ENCODE measurements at regions not wholly inside any gene's neighbourhood (a gene's known extent, or its start where the extent isn't known, plus 50 kb on each side); places are given as distances from the start of the nearest gene placed in this dataset.

- no peak for DNase-seq
Observed at GRCh38 chr17:14797021-14797420, 468.1 kb downstream of the PMP22 start.

GRCh38 chr17:14794961-14795360 is 470.2 kb downstream of the PMP22 start:
- no peak for DNase-seq

GRCh38 chr17:14793237-14793636 is 471.9 kb downstream of the PMP22 start:
- DNase-seq: no peak

- DNase-seq: no peak
Observed at GRCh38 chr17:14792746-14793145, 472.4 kb downstream of the PMP22 start.

GRCh38 chr17:14791221-14791620 is 473.9 kb downstream of the PMP22 start:
- DNase-seq: no peak

- DNase-seq: no peak
Observed at GRCh38 chr17:14790521-14790920, 474.6 kb downstream of the PMP22 start.

- peak; percentile 4 to 54 (median 18) for DNase-seq
Observed at GRCh38 chr17:14784997-14785696, 480.0 kb downstream of the PMP22 start.

- no peak for DNase-seq
Observed at GRCh38 chr17:14781123-14781522, 480.2 kb downstream of the HS3ST3B1 start.

- no peak for DNase-seq
Observed at GRCh38 chr17:14780097-14780651, 479.3 kb downstream of the HS3ST3B1 start.

- no peak for DNase-seq
Observed at GRCh38 chr17:14779241-14779640, 478.4 kb downstream of the HS3ST3B1 start.

- DNase-seq: no peak
Observed at GRCh38 chr17:14777291-14777690, 476.4 kb downstream of the HS3ST3B1 start.

GRCh38 chr17:14776791-14777190 is 475.9 kb downstream of the HS3ST3B1 start:
- DNase-seq: no peak

GRCh38 chr17:14775731-14776492 is 475.0 kb downstream of the HS3ST3B1 start:
- DNase-seq: no peak

- no peak for DNase-seq
Observed at GRCh38 chr17:14774774-14775173, 473.9 kb downstream of the HS3ST3B1 start.

- no peak for DNase-seq
Observed at GRCh38 chr17:14772776-14773175, 471.9 kb downstream of the HS3ST3B1 start.

GRCh38 chr17:14771543-14771942 is 470.7 kb downstream of the HS3ST3B1 start:
- DNase-seq: no peak

GRCh38 chr17:14768923-14769322 is 468.0 kb downstream of the HS3ST3B1 start:
- DNase-seq: no peak

GRCh38 chr17:14762736-14763479 is 462.0 kb downstream of the HS3ST3B1 start:
- no peak for DNase-seq

GRCh38 chr17:14760719-14761411 is 460.0 kb downstream of the HS3ST3B1 start:
- no peak for DNase-seq

- no peak for DNase-seq
Observed at GRCh38 chr17:14760212-14760611, 459.3 kb downstream of the HS3ST3B1 start.

GRCh38 chr17:14759325-14759724 is 458.4 kb downstream of the HS3ST3B1 start:
- DNase-seq: no peak

GRCh38 chr17:14756479-14756878 is 455.6 kb downstream of the HS3ST3B1 start:
- DNase-seq: no peak

- DNase-seq: no peak
Observed at GRCh38 chr17:14755002-14755401, 454.1 kb downstream of the HS3ST3B1 start.

All from stimulated activated naive CD4-positive, alpha-beta T cell (primary cell).